GM21381 (cell line): ENCODE measurements at regions not wholly inside any gene's neighbourhood (a gene's known extent, or its start where the extent isn't known, plus 50 kb on each side); places are given as distances from the start of the nearest gene placed in this dataset.

Experiments
- ATAC-seq: cut with Tn5 transposase; IDR thresholded peaks from one replicate; pipeline ENCODE4 v1.9.1; 2021; ENCODE audit warnings: mild to moderate bottlenecking, moderate library complexity; ENCODE audit not compliant: unreplicated experiment

DNA sequence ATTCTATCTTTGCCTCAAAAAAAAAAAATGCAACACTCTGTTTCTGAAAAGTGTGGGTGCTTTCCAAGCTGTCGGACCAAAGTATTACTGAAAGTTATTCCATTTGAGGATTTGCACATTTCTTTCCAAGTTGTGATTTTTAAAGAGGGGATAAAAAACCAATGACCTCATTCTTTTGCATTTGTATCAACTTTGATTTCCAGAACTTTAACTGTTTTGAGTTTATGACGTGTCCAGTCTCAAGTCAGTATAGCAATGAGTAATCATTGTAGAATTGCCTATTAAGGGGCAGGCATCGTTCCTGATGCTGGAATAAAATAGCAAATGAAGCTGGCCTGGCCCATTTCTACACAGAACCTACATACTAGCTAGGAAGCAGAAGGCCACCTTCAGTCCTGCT is 229.6 kb upstream of the RBFOX1 start:
- no peak for ATAC-seq

DNA sequence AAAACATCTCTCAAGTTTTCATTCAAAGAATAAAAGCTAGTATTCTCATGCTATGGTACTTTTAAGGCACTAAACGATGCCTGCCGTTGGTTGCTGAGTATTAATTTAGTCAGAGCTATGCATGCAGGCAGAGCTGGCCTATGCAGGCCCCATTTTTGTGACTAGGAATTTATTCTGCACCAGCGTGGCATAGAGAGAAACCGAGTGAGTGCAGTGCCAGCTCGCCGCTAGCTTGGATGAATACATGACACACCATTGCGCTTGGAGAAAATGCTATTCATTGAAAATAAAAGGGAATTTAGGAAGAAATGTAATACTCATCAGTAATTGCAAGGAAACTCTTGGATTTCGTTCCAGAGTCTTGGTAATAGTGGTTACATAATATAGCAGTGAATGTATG is 231.6 kb upstream of the RBFOX1 start:
- ATAC-seq = no peak

DNA sequence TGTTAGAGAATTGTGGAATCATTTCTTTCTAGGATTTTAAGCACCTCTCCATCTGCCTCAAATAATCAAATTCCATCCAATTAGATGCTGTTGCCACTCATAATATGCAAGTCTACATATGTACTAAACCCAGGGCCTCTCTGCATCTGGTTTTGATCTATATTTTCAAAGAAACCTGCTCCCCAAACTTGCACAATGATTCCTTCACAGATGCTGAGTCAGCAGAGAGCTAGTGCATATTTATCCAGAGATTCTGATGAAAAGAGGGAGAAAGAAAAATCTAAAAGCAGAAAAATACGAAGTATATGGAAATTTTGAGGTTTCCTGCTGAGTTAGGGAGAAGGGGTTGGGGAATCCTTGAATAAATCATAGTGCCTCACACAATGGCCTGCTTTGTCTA is 235.1 kb upstream of the RBFOX1 start:
- no peak for ATAC-seq

DNA sequence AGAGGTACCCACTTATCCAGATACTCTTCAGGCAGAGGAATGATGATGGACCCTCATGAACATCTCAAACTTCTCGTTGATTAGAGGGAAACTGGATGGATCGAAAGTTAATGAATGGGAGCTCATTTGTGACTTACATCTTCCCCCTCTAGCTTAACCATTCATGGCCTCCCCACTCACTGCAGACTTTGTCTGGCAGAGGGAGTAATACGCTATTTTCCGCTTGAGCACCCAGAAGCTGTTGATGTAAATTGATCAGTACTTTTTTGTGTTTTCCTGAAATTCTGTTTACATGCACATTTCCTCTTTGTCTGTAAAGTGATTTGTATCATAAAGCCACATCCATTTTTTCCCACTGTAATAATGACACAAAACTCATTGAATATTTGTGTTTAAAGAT is 239.1 kb upstream of the RBFOX1 start:
- no peak for ATAC-seq

DNA sequence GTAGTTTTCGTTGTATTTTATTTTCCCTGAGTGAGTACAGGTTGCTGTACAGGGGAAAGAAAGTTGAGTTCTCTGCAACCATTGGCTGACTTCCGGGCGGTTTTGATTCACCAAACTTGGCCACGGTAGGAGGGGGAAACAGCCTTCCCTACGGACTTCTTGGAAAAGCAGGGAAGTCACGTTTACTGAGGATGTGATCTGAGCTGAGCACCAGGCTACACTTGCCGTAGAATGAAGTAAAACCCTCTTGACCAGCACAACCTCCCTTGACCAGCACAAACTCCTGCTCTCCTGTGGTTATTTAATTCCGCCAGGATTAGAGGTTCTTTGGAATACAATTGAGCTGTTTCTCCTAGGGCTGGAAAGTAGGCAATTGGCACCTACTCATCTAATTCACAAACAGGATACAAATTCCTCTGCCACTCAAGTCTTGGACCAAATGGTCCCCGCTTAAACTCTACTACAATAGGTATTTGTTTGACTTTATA is 242.0 kb upstream of the RBFOX1 start:
- ATAC-seq = no peak

DNA sequence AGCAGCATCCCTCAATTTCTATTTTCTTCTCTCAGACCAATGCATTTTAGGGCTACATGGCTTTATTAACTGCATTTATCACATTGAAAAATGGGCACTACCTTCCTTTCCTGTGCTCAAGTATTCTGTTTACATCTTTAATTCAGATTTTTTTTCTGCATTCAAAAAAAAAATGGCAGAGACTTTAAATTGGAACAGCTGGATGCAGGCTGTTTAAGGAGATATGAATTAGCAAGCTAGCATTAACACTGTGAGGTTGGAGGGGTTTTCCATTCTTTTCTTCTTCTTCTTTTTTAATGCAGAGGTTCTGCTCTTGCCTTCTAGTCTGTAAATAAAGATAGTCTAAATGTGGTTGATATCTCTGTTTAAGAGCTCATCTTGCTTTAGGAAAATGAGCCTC is 242.9 kb upstream of the RBFOX1 start:
- ATAC-seq = no peak

DNA sequence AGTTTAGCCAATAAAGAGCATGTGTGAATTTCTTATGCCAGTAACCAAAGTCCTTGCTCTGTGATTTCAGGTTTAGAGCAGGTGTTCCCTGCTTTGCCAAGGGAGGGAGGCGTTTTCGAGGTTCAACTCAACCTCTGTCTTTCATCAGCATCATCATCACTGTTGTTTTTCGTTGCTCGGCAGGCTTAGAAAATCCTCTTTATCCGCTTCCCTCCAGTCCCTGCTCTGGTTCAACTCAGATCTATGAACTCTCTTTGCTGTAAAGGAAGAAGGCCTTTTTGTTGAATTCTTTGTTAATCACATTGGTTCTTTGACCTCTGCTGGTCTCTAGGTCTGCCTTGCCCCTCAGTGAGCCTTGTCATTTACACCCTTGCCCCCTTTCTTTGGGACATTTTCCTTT is 243.9 kb upstream of the RBFOX1 start:
- no peak for ATAC-seq

DNA sequence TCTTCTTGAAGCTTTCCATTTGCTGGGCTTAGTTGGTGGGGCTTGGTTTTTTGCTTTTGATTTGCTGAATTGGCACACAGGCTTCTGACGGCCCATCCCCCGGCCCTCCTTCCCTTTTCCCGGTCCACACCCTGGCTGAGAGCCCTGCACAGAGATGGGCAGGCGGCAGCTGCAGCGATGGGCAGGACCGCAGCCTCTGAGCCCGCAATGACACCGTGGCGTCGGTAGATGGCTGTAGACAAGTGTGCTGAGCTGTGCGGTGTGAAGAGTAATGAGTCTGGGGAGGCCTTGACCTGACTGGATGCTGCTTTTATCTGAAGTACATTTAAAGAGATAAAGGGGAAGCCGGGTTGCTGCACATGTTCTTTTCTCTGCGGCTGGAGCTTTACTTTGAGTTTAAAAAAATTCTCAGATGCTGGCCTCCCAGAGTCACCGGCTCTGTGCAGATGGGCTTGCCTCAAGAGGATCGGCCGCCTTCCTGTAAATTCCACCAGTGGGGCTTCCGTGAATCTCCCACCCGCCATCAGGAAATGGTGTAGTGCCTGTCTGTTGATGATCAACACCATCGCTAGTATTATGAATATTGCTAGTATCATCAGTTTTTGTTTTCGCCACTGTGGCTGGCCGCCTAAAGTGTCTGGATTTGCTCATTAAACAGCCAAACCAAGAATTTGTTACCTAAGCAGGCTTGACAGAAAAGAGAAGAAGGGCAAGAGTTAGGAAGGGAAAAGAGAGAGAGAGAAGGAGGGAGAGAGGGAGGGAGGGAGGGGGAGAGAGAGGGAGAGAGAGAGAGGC is 245.6 kb upstream of the RBFOX1 start:
- ATAC-seq = no peak

DNA sequence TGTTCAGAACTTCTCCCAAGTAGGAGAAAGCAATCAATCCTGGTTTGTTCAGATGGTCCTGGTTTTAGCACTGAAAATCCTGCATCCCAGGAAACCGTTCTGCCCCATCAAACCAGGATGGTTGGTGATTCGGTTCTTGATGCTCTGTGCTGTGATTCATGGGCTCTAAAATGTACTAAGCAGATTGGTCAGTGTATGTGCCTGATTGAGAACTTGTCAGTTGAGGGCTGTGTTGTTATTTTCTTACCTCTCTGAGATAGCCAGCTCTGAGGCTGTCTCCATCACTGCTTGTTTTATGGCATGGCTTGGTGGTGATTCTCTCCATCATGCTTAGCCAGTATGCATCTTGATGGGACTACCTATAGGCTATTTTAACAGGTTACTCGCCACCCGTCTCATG is 246.9 kb upstream of the RBFOX1 start:
- no peak for ATAC-seq

DNA sequence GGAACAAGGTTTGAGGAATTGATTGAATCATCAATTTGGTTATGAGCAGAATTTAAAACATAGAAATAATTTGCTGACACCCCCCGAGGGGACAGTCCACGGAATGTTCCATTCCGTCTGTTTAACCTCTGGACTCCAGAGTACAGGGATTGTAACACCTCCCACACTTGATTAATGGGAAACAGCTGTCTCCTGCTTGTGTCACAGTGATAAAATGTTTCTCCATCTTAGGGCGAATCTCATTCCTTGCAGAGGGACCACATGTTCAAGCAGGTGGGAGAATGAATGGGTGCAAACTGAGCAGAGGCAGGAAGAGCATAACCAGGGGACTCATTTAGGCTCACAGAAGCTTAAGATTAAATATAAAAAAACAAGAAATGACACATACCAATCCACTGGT is 249.5 kb upstream of the RBFOX1 start:
- ATAC-seq = no peak

DNA sequence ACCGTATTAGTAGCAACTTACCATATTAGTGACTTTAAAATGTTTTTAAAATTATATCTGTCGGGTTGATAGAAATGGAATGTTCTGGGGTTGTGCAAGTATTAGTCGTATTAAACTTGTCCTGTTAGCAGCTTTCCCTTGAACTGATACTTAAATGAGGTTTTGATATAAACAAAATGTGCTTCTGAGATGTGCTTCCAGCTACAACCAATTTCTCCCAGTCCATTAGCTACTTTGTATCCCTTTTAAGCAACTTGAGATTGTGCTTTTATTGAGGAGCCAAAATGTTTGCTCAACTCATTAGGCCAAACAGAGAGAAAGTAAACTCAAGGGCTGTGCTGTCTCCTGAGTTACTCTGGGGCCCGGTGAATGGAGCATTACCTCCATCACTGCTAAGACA is 255.0 kb upstream of the RBFOX1 start:
- no peak for ATAC-seq

DNA sequence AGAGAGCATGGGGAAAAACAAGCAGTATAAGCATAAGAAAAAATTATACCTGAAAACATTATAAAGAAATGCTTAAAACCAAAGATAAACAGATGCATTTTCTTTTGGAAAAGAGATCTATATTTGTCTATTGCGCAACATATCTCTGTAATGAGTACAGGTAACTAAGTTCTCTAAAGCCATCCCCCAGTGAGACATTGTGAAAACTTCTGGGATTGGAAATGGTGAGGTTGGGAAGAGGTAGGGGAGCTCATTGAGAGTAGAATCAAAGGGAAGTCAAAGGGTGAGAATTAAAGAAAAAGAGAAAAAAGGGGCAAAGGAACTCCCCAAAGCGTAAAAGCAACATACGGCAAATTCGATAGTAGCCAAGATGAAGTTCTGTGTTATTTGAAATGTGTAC is 257.9 kb upstream of the RBFOX1 start:
- ATAC-seq = no peak

DNA sequence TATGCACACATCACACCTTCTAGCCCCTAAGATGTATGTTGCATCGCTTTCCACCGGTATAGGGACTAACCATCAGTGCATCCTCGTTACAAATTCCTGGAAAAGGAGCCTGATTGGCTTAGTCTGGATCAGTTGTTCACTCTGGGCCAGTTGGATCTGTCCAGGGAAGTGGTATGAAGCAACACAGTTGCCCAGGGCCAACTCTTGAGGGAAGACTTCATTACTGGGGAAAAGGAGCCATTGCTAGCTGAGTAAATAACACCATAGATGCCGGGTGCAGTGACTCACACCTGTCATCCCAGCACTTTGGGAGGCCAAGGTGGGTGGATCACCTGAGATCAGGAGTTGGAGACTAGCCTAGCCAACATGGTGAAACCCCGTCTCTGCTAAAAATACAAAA is 275.2 kb upstream of the RBFOX1 start:
- ATAC-seq = no peak

DNA sequence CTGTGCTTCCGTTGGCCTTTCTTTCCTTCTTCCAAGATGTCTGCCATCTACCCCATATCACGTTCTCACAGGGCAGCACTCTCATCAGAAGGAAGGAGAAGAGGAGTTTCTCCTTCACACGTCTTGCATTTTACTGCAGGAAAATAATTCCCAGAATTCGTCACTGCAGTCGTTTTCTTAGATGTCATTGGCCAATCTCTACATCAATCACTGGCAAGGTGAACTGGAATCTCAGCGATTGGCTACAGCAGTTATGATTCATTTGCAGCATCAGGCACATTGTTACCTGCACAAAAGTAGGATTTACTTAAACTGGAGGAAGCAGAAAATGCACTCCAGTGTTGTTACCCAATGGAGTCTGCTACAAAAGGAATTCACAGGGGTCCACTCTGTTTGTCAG is 277.2 kb upstream of the RBFOX1 start:
- no peak for ATAC-seq

DNA sequence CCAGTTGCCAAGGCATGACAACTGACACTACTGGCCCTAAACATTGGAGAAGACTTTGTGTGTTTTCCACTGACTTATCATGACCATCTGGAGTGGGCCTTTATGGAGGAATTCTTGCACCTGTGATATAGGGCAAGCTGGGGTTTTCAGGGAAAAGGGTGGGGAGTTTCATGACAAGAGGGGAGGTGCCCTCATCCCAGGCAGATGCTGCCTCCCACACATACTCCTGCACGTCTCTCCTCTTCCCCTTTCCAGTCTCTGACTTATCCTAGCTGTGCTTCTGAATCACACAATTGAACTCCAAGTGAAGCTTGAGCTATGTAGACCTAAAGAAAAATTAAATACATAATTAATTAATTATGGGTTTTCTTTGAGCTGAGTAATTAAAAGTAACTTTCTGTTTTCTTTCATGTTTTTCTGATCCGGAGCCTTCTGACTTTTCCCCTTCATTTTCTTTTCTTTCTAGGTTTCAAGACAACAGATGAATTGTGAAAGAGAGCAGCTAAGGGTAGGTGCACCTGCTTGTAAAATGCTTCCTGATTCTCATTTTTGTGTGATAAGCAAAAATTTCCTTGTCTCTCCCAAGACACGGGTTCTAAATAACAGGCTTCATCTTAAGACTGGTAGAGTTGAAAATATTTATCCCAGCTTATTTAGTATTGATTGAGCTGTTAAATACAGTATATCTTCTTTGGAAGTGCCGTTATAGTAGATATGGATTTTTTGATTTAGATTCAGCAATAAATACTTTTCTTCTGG is 280.9 kb upstream of the RBFOX1 start:
- ATAC-seq = no peak

DNA sequence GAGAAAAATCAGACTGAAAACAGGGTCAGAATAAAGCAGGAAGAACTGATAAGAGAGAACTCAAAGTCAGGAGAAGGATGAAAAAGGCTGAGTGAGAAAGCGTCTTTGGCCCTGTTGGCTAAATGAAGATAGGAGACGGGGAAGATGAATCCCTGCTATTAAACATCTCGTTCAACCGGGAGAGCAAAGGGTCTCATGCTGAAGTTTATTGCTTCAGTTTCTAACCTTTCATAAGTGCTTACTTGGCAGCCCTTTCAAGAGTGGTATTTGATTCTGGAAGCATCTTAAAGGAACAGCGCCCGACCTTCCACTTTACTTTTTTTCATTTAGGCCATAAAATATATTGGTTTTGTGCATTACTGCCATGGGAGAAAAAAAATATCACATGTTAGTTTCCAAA is 288.3 kb upstream of the RBFOX1 start:
- no peak for ATAC-seq

DNA sequence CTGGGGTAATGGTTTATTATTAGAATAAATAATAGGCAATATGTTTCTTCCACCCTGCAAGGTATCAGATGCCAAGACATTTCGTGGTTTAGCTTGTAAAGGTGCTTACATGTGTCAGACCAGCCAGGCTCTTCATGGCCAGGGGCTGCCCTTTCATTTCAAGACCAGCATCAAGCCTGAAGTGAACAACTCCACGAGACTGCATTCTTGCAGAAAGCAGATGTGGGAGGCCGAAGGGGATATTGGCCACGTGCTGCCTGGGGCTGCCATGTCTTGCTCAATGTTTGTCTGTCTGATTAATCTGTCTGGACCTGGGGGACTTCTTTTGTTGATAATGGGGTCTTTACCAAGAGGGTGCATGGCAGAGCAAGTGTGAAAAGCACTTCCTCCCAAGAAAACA is 294.2 kb upstream of the RBFOX1 start:
- no peak for ATAC-seq

DNA sequence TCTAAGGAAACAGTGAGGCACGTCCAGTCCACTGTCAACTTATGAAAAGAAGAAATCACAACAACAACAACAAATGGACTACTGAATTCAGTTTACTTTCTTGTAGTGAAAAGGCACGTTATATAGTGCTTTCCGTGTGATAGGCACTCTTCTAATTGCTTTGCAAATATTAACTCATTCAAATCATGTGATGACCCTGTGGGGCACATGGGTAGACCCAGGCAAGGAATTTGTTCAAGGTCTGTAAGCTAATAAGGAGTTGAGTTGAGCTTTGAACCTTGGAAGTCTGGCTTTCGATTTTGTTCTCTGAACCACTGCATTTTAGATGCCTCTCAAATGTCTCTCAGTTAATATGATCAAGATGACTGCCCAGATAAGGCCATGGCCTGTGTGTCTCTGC is 295.1 kb upstream of the RBFOX1 start:
- ATAC-seq = no peak

DNA sequence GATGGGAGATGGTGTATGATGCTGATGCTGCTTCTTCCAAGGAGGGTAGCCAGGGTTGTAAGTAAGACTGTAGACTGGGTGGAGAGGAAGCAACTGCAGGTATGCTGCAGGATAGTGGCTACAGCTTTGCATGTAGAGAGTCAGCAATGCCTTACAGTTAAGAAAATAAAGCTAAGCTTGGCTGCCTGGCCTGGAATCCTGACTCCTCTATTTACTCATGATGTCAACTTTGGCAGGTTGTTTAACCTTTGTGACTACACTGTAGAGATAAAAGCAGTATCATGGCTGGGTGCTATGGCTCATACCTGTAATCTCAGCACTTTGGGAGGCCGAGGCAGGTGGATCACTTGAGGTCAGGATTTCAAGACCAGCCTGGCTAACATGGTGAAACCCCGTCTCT is 301.6 kb upstream of the RBFOX1 start:
- no peak for ATAC-seq

DNA sequence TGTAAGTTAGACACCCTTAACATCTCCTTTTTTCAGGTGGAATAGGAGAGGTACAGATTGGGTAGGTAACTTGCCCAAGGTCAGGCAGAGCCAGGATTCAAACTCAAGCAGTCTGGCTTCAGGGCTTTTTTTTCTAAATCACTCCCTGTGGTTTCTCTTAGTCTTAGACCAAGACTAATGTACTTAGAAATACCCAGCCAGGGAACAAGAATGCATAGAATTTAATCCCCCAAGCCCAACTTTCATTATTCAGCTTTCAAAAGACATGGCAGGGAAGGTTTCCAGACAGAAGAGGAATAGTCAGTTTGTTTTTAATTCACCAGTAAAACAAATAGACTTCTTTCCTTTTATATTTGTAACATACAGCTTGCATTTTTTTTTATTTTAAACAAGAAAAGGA is 305.2 kb upstream of the RBFOX1 start:
- ATAC-seq = no peak

DNA sequence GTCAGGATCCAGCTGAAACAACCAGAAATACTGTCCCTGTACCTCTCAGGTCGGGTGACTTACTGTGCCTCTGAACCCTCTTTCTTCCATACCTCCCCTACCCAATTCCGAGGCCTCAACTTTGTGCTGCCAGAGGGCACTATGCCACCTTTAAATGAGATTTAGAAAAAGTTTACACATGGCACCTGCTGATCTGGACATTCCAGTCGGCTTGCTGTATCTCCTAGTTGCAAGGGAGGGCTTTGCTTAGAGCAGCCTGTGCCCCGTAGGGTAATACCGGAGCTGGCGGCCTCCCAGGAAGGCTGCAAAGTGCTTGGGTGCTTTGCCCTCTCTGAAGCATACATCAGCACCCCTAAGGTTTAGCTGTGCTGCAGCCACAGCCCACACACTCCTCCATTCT is 306.0 kb upstream of the RBFOX1 start:
- ATAC-seq = no peak

DNA sequence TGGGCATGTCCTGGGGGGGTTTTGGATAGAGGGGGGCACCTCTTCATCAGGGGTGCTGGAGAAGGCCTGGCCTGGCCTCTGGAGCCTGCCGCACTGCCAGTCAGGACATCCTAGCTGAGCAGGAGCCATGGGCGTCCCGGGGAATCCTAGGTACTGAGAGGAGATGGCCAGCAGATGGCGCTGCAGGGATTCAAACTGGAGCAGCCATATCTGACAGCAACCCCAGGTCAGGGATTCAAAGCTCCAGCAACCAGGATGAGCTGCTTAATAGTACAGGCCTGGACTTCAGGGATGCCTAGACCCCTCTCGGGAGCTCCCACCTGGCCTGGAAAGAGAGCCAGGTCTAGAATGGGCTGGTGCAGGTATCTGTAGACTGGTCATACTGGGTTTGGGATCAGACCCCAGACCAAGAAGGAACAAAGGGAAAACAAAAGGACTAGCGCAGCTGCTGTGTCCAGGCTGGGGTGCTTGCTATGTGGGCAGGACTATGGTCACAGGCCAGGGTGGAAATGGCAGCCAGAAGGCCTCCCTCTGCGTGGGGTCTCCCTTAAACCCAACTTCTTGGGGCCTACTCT is 306.9 kb upstream of the RBFOX1 start:
- no peak for ATAC-seq
